ENCODE measurements at regions not wholly inside any gene's neighbourhood (a gene's known extent, or its start where the extent isn't known, plus 50 kb on each side); places are given as distances from the start of the nearest gene placed in this dataset.
"Not testable (repeated sequence)": the region's sequence is repeated elsewhere in the genome, so short reads cannot be mapped to it uniquely, and the experiment has no call there.

- no peak for DNase-seq (ENCODE audit: low read depth)
These were observed 786.3 kb downstream of the SOCS6 start for GRCh38 chr18:71075147-71075546.

- no peak for DNase-seq (ENCODE audit: low read depth)
These were observed 779.5 kb downstream of the SOCS6 start for GRCh38 chr18:71068338-71068737.

- no peak for DNase-seq (ENCODE audit: low read depth)
These were observed 761.0 kb downstream of the SOCS6 start for GRCh38 chr18:71049893-71050292.

GRCh38 chr18:71047882-71048281 is 759.0 kb downstream of the SOCS6 start:
- DNase-seq (ENCODE audit: low read depth): no peak

GRCh38 chr18:71045331-71046065 is 756.7 kb downstream of the SOCS6 start:
- no peak for DNase-seq (ENCODE audit: low read depth)

GRCh38 chr18:71040161-71040560 is 751.3 kb downstream of the SOCS6 start:
- no peak for DNase-seq (ENCODE audit: low read depth)

GRCh38 chr18:71038196-71038595 is 749.4 kb downstream of the SOCS6 start:
- no peak for DNase-seq (ENCODE audit: low read depth)

GRCh38 chr18:71036783-71037182 is 747.9 kb downstream of the SOCS6 start:
- no peak for DNase-seq (ENCODE audit: low read depth)

- DNase-seq (ENCODE audit: low read depth): not testable (repeated sequence)
These were observed 742.7 kb downstream of the SOCS6 start for GRCh38 chr18:71031296-71032191.

GRCh38 chr18:71030085-71030484 is 741.2 kb downstream of the SOCS6 start:
- not testable (repeated sequence) for DNase-seq (ENCODE audit: low read depth)

GRCh38 chr18:71028285-71028762 is 739.5 kb downstream of the SOCS6 start:
- no peak for DNase-seq (ENCODE audit: low read depth)

- DNase-seq (ENCODE audit: low read depth): no peak
These were observed 738.7 kb downstream of the SOCS6 start for GRCh38 chr18:71027531-71027930.

GRCh38 chr18:71025505-71026225 is 736.8 kb downstream of the SOCS6 start:
- DNase-seq (ENCODE audit: low read depth): no peak

- DNase-seq (ENCODE audit: low read depth): no peak
These were observed 733.5 kb downstream of the SOCS6 start for GRCh38 chr18:71022389-71022788.

- no peak for DNase-seq (ENCODE audit: low read depth)
These were observed 732.2 kb downstream of the SOCS6 start for GRCh38 chr18:71021030-71021362.

GRCh38 chr18:71020342-71021029 is 731.6 kb downstream of the SOCS6 start:
- no peak for DNase-seq (ENCODE audit: low read depth)

- no peak for DNase-seq (ENCODE audit: low read depth)
These were observed 730.0 kb downstream of the SOCS6 start for GRCh38 chr18:71018816-71019215.

- DNase-seq (ENCODE audit: low read depth): no peak
These were observed 723.9 kb downstream of the SOCS6 start for GRCh38 chr18:71012789-71013188.

GRCh38 chr18:71011389-71011788 is 722.5 kb downstream of the SOCS6 start:
- no peak for DNase-seq (ENCODE audit: low read depth)

- no peak for DNase-seq (ENCODE audit: low read depth)
These were observed 719.4 kb downstream of the SOCS6 start for GRCh38 chr18:71008257-71008656.

- no peak for DNase-seq (ENCODE audit: low read depth)
These were observed 712.8 kb downstream of the SOCS6 start for GRCh38 chr18:71001597-71001996.

GRCh38 chr18:70998490-70998889 is 709.6 kb downstream of the SOCS6 start:
- no peak for DNase-seq (ENCODE audit: low read depth)
